DMS 273 (cell line): ENCODE measurements at regions not wholly inside any gene's neighbourhood (a gene's known extent, or its start where the extent isn't known, plus 50 kb on each side); places are given as distances from the start of the nearest gene placed in this dataset.

Experiments used
- DNase-seq: peaks from one replicate; lab custom pipeline; 2025; ENCODE audit not compliant: unreplicated experiment; lab: John Stamatoyannopoulos, UW

GRCh38 chr3:127088511-127089351, 104.2 kb upstream of the PRR23E start:
- no peak for DNase-seq

DNA sequence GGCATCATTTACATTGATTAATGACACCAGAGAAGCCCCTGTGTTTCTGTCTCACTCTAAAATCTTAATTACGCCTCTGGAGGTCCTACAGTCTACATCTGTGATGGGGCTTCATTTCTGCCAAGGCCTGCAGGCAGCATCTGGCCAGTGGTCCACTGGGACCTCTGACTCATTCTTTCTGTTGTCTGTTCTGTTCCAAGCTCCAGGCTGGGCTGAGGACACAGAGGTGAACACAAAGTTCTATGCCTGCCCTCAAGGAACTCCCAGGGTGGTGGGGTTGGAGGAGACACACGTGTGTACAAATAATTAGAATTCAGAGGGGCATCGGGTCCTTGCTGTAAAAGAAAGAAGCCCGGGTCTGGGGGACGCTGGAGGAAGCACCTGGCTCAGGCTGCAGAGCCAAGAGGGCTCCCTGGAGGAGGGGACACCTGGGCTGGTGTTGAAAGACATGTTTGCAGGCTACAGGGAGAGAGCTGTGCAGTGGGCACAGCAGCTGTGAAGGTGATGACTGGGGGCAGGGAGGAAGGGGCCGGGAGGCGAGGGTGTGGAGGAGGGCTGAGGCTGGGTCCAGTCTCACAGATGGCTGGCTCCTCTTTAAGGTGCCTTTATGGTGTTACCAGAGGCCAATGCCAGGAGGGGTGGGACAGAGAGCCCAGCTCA, 103.3 kb upstream of the PRR23E start:
- DNase-seq, result peak; percentile 91

DNA sequence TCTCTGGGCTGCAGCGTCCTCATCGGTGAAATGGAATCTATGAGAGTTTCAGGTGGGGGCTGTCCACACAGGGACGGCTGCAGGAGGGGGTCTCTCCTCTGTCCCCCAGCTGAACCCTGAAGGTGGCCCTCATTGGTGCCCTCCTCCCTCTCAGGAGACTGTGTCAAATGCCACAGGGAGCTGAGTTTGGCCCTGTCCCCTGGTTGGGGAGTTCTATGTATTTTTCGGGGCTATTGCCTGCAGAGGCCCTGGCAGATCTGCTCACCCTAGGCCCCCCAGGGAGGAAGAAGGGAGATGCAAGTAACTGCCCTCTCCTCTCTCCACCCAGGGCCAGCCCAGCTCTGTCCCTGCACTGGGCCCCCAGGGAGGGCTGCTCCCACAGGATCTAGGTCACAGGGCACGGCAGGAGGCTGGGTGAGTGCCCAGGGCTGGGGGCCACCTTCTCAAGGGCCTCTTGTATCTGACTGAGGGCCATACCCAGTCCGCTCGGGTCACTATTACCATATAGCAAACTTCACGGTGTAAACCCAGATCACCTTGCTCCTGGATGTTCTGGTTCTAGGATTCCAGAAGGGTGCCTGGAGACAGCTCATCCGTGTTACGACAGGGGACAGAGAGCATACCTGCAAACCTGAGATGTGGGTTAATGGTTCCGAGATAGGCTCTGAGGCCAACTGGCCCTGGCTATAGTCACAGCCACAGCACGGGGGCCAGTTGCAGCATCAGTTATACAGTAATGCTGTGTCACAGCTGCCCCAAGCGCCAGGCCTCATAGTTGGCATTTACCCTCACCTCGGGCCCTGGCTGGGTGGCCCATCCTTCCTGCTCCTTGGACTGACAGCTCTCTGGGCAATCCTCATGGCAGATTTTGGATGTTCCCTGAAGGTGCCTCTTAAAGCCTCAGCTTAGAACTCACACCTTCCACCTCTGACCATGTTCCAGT, 102.4 kb upstream of the PRR23E start:
- no peak for DNase-seq

DNA sequence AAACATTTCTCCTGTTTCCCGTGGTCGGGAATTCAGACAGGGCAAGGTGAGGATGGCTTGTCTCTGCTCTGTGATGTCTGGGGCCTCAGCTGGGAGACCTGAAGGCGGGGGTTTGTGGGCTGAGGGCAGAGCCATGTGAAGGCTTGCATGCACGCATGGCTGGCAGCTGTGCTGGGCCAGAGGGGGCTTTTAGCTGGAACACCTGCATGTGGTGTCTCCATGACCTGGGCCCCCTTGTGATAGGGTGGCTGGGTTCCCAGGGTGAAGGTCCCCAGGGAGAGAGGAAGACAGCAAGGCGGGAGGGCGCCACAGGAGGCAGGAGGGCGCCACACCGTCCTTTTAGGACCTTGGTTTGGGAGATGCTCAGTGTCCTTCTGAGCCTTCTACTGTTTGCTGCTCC, 101.6 kb upstream of the PRR23E start:
- DNase-seq, result no peak

GRCh38 chr3:127092368-127092767, 100.6 kb upstream of the PRR23E start:
- no peak for DNase-seq

DNA sequence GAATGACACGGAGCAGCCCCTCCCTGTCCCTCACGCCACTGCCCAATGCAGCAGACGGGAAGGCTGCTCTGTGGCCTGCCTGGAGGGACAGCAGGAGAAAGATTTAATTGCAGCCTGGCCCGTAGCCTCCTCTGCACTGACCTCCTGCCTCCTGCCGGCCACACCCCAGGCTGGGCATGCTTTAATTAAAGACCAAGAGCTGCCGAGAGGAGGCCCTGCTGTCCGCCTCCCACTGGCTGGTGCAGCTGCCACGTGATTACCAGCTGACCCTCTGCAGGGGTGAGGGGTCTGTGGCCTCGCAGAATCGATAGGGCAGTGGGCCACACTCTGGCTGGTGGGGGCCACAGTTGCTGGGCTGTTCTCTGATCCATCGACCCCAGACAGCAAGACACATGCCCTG, 100.2 kb upstream of the PRR23E start:
- DNase-seq, result no peak

GRCh38 chr3:127093312-127093711, 99.6 kb upstream of the PRR23E start:
- DNase-seq, result no peak

DNA sequence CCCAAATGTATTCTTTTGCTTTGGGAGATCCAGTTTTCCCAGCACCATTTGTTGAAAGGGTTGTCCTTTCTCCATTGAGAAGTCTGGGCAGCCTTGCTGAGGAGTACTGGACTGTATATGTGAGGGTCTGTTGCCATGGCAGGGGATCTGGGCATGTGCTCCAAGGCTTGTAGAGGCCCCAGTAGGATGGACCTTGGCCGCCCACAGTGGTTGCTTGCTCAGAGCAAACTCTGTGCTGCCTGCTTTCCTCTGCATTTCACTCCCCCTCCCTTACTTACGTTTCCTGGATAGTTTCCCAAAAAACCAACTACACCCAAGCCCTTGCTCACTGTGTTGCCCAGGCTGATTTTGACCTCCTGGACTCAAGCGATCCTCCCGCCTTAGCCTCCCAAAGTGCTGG, 97.2 kb upstream of the PRR23E start:
- DNase-seq, result no peak

GRCh38 chr3:127096256-127097071, 96.5 kb upstream of the PRR23E start:
- peak; percentile 58 for DNase-seq

- peak; percentile 58 for DNase-seq
Measured at GRCh38 chr3:127097072-127097405, 95.9 kb upstream of the PRR23E start.

- DNase-seq, result no peak
Measured at GRCh38 chr3:127097481-127097880, 95.5 kb upstream of the PRR23E start.

DNA sequence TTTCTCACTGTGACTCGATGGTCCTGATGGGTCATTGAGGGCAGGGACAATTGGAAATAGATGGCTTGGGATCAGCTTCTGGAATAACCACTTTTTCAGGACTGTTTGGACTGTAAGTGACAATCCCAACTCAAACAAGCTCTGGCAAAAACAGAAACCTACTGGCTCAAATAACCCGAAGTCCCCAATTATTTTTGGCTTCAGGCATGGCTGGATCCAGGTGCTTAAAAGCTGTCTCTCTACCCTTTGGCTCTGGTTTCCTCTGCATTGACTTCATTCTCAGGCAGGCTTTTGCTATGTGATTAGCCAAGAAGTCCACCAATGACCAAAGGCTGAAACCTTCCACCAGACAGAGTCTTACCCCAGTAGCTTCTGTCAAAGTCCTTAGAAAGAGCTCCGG, 92.9 kb upstream of the PRR23E start:
- DNase-seq, result no peak

- DNase-seq, result no peak
Measured at GRCh38 chr3:127100459-127101410, 92.2 kb upstream of the PRR23E start.

DNA sequence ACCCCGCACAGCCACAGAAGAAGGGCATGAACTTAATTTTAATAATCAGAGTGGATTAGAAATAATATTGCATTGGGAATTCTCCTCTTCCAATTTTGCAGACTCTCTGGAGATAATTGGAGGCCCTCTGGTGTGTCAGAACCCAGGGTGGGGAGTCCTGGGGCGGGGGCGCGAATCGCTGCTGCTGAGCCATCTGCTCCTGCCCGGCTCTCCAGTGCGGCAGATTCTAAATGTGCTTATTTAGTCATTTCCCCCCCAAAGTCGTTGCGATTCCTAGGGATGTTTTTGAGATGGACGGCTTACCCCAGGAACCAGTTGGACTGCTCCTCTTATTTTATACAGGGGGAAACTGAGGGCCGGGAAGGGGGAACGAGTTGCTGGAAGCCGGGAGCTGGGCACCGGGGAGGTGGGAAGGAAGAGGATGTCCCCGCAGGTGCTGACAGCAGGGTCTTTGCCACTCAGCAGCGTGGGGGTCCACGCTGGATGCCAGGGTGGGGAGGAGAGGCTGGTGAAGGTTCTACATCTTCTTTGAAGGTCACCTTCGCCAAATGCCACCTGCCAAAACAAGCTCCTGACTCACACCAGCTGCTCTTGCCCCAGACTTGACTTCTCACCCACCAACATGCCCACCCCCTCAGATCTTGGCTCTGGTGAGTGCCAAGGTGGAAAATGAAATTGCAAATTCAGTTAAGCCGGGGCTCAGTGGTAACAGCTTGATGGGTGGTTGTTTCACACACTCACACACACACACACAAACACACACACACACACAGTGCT, 91.3 kb upstream of the PRR23E start:
- DNase-seq, result peak; percentile 76

DNA sequence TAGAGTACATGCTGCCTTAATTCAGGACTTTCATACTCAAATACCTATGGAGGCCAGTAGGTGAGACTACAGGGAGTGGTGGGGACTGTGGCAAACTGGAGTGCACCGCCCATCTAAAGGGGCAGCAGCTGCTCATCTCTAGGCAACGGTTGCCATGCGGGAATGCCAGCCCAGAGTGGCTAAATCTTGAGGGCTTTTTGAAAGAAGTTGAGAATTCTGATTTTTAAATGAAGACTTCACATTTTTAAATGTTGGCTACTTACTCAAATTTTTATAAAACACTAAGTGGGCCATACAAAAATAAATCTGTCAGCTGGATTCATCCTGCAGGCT, 90.8 kb upstream of the PRR23E start:
- peak; percentile 70 for DNase-seq

GRCh38 chr3:127102587-127102986, 90.3 kb upstream of the PRR23E start:
- DNase-seq, result no peak

- no peak for DNase-seq
Measured at GRCh38 chr3:127103080-127103479, 89.9 kb upstream of the PRR23E start.

DNA sequence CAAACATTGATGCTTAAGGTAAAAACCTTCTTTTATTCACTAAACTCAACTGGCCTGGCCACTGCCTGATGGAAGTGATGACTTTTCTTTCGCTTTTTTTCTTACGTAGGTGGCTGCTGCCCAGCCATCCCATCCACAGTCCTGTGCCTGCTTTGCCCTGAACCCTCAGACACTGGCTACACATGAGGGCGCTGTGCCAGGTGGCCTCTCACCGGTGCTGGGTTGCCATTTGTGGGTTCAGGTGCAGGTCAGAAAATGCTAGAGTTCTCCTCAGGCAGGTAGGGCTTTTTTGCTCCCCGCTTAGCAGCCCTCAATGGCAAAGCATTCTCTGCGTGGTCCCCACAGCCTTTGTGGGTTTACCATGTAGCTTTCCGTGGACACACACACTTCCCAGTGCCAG, 88.3 kb upstream of the PRR23E start:
- DNase-seq, result no peak

GRCh38 chr3:127105587-127105986, 87.3 kb upstream of the PRR23E start:
- DNase-seq, result no peak
